Prostate gland (tissue), 2 donors: ENCODE measurements at regions not wholly inside any gene's neighbourhood (a gene's known extent, or its start where the extent isn't known, plus 50 kb on each side); places are given as distances from the start of the nearest gene placed in this dataset.

Source experiments
- DNase-seq: peaks from one replicate; pipeline ENCODE4 v3.0.0-alpha.2; 2019; ENCODE audit warnings: low spot score
- H3K27ac ChIP-seq, 2 donors: fragments of 200-600 bp; sonication (generic); 2 replicates each; pipeline ENCODE4 v1.5.1; 2017 to 2019
- H3K27me3 ChIP-seq: fragments of 200-600 bp; sonication (generic); replicated peaks from 2 replicates; pipeline ENCODE4 v1.5.1; 2019; ENCODE audit not compliant: insufficient read depth
- H3K36me3 ChIP-seq, 2 donors: fragments of 200-600 bp; sonication (generic); 1 replicate in 1 of 2; 2 replicates in 1 of 2; pipeline versions ENCODE4 v1.5.1 to v1.8.1; 2017 to 2019
- H3K4me1 ChIP-seq: fragments of 200-600 bp; sonication (generic); replicated peaks from 2 replicates; pipeline ENCODE4 v1.5.1; 2019
- H3K4me3 ChIP-seq, 2 donors: fragments of 200-600 bp; sonication (generic); 2 replicates each; pipeline ENCODE4 v1.5.1; 2017 to 2019
- H3K9me3 ChIP-seq: fragments of 200-600 bp; sonication (generic); 2 replicates; pipeline ENCODE4 v1.5.1; 2017
- CTCF ChIP-seq, 4 experiments: fragments of 200-600 bp in 2 of 4; fragments of 450-650 bp in 2 of 4; sonication (generic) in 2 of 4; IDR thresholded peaks; 1 replicate in 3 of 4; 2 replicates in 1 of 4; pipeline ENCODE4 v1.5.1; 2016 to 2019; ENCODE audit warnings: antibody characterized with exemption in 4 of 4, mild to moderate bottlenecking in 2 of 4, moderate library complexity in 2 of 4
- POLR2A ChIP-seq: fragments of 450-650 bp; IDR thresholded peaks from one replicate; pipeline ENCODE4 v1.6.1; 2016; ENCODE audit warnings: antibody characterized with exemption, mild to moderate bottlenecking
- POLR2AphosphoS5 ChIP-seq: sonication (generic); formaldehyde crosslinking; IDR thresholded peaks from one replicate; pipeline ENCODE4 v1.6.1; 2017; ENCODE audit warnings: antibody characterized with exemption
- WGBS: methylation state at CpG from one replicate; pipeline ENCODE4 v1.1.5; 2018; 5-methylcytosine and 5-hydroxymethylcytosine counted together
- intact Hi-C: fragments of 100-400 bp; cut with DNase I; formaldehyde crosslinking; loops from one replicate; pipeline ENCODE4 v1.14.2; 2022

DNA sequence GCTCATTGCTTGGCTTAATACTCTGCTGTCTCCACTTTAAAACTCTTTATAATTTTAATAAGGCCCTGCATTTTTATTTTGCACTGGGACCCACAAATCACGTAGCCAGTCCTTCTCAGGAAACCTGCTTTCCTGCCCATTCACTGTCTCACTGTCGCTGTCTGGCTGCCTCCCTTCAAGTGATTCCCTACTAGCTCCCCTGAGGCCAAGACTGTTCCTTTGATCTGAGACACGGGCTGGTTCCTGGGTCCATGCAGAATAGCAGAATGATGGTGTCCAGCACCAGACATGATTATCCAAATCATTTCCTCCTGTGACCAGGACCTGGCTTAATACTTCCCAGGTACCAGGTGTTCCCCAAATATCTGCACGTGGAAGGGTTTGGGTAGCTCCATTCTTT, 597.1 kb upstream of the KLF4 start:
- no peak for TF ChIP-seq POLR2AphosphoS5
- TF ChIP-seq CTCF (IDR thresholded peaks at IDR 0.05) = no peak
- TF ChIP-seq POLR2A = no peak
- intact Hi-C loops = no loop called here
- WGBS = 62% methylated on average over 4 of the region's 4 CpGs

GRCh38 chr9:108085294-108085693, 595.7 kb upstream of the KLF4 start:
- Histone ChIP-seq H3K27me3 (no peaks in the 10 kb centered on the region), H3K27ac (no peak overlapping the region), H3K4me1 (no peaks in the 10 kb centered on the region), H3K4me3 (no peak overlapping the region), H3K9me3 (no peaks in the 10 kb centered on the region), H3K36me3 (no peaks in the 10 kb centered on the region)
- TF ChIP-seq CTCF (IDR thresholded peaks at IDR 0.05) (no peak), POLR2A (no peak), POLR2AphosphoS5 (no peak)
- DNase-seq = no peak
- intact Hi-C loops = no loop called here
- 93% methylated on average over 6 of the region's 6 CpGs for WGBS

More for the DNA sequence above, 597.1 kb upstream of the KLF4 start:
- no peaks in the 10 kb centered on the region for H3K27me3 ChIP-seq
- H3K36me3 ChIP-seq = no peaks in the 10 kb centered on the region
- H3K4me3 ChIP-seq = no peak overlapping the region
- no peaks in the 10 kb centered on the region for H3K9me3 ChIP-seq
- no peak for DNase-seq
- no peaks in the 10 kb centered on the region for H3K4me1 ChIP-seq
- H3K27ac ChIP-seq = no peak overlapping the region

DNA sequence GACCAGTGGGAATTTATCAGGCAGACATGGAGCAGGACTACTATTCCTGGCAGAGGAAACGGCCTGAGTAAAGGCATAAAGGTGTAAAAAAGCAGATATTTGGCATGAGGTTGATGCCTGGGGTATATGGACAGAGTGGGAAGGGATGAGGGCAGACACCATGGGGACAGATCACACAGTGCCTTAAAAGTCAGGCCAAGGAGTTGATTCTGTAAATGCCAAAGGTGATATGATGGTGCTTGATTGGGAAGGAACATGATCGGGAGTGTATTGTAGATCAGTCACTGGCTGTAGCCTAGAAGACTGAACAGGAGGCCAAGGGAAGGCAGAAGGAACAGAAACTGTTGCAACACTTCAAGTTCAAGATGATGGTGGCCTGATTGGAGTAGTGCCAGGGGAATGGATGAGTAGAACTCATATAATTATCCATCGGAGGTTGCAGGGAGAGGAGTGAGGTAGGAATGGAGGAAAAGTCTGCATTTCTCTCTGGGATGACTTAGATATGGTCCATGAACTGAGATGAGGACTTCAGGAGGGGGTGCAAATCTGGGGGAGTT, 594.3 kb upstream of the KLF4 start:
- TF ChIP-seq POLR2A = no peak
- TF ChIP-seq CTCF (IDR thresholded peaks at IDR 0.05) = no peak
- TF ChIP-seq POLR2AphosphoS5 = no peak
- DNase-seq = no peak

GRCh38 chr9:108083160-108083750, 593.7 kb upstream of the KLF4 start:
- 71% methylated on average over 6 of the region's 6 CpGs for WGBS
- TF ChIP-seq POLR2AphosphoS5 = no peak
- no peak for TF ChIP-seq POLR2A
- Histone ChIP-seq H3K27me3 (no peaks in the 10 kb centered on the region), H3K27ac (no peak overlapping the region), H3K4me1 (no peaks in the 10 kb centered on the region), H3K36me3 (no peaks in the 10 kb centered on the region), H3K9me3 (no peaks in the 10 kb centered on the region), H3K4me3 (no peak overlapping the region)
- no peak for DNase-seq
- intact Hi-C loops = no loop called here

More for the DNA sequence above, 594.3 kb upstream of the KLF4 start:
- Histone ChIP-seq H3K27me3 (no peaks in the 10 kb centered on the region), H3K4me3 (no peak overlapping the region), H3K4me1 (no peaks in the 10 kb centered on the region), H3K9me3 (no peaks in the 10 kb centered on the region), H3K27ac (no peak overlapping the region), H3K36me3 (no peaks in the 10 kb centered on the region)
- 87% methylated on average over 3 of the region's 3 CpGs for WGBS
- intact Hi-C loops = no loop called here

GRCh38 chr9:108081112-108081511, 591.5 kb upstream of the KLF4 start:
- intact Hi-C loops = no loop called here
- Histone ChIP-seq H3K4me3 (no peak overlapping the region), H3K36me3 (no peaks in the 10 kb centered on the region), H3K9me3 (no peaks in the 10 kb centered on the region), H3K4me1 (no peaks in the 10 kb centered on the region), H3K27ac (no peak overlapping the region), H3K27me3 (no peaks in the 10 kb centered on the region)
- no peak for TF ChIP-seq CTCF (IDR thresholded peaks at IDR 0.05)
- TF ChIP-seq POLR2A = no peak
- TF ChIP-seq POLR2AphosphoS5 = no peak
- DNase-seq = no peak
